NB4 (cell line): ENCODE measurements at regions not wholly inside any gene's neighbourhood (a gene's known extent, or its start where the extent isn't known, plus 50 kb on each side); places are given as distances from the start of the nearest gene placed in this dataset.

ENCODE experiments used
- DNase-seq: peaks from one replicate; pipeline ENCODE4 v3.0.0; 2010; ENCODE audit warnings: low read depth
- H3K4me3 ChIP-seq: one replicate; pipeline ENCODE4 v1.5.1; 2011; ENCODE audit warnings: mild to moderate bottlenecking, low read depth, low read length, moderate library complexity
- CTCF ChIP-seq: IDR thresholded peaks from one replicate; pipeline ENCODE4 v1.5.1; 2012; ENCODE audit warnings: low read depth, low read length
- MAX ChIP-seq: IDR thresholded peaks from 2 replicates; pipeline ENCODE4 v1.6.1; 2011; ENCODE audit warnings: low read depth, low read length
- MYC ChIP-seq: IDR thresholded peaks from 2 replicates; pipeline ENCODE4 v1.6.1; 2011; ENCODE audit warnings: low read depth, low read length
- POLR2A ChIP-seq: IDR thresholded peaks from 2 replicates; pipeline ENCODE4 v1.6.1; 2011; ENCODE audit warnings: mild to moderate bottlenecking; ENCODE audit not compliant: insufficient read length; ENCODE audit errors: extremely low read depth

DNA sequence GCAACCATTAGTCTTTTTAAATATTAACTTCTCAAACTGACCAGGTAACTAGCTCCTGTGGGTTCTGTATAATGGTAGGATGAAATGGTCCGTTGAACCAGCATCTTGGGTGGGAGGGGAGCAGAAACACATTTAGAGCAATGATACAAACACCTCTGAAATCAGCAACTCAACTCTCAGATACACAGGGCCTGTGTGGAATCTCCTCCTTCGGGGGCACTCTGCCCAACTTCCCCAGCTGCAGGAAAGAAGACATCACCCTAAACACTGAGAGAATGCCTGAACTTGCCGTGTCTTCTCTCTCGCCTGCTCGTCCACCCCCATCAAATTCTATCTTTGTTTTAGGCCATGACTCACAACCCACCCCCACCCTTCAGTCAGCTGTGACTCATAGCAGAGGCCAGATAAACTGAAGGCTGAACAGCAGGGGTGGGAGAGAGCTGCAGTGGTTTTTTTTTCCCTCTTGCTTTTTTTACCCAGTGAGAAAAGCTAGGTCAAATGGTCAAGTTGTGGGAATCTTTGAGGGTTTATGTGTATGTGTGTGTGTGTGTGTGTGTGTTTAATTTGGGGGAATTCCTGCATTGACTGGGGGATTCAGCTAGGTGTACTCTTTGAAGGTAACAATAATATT lies 593.4 kb upstream of the JAG1 start:
- peak; percentile 66 for DNase-seq
- H3K4me3 ChIP-seq = no peak overlapping the region
- TF ChIP-seq CTCF (no peak), MAX (no peak), MYC (no peak), POLR2A (no peak)

- DNase-seq = no peak
- TF ChIP-seq POLR2A (no peak), MAX (no peak), CTCF (no peak), MYC (no peak)
- H3K4me3 ChIP-seq = no peak overlapping the region
Observed at GRCh38 chr20:11267762-11268335, 594.0 kb upstream of the JAG1 start.

GRCh38 chr20:11270566-11270965 lies 596.8 kb upstream of the JAG1 start:
- TF ChIP-seq MYC = no peak
- no peak for TF ChIP-seq POLR2A
- no peak for TF ChIP-seq CTCF
- TF ChIP-seq MAX = no peak
- DNase-seq = no peak
- no peak overlapping the region for H3K4me3 ChIP-seq

GRCh38 chr20:11271319-11271718 lies 597.5 kb upstream of the JAG1 start:
- H3K4me3 ChIP-seq = no peak overlapping the region
- no peak for DNase-seq
- TF ChIP-seq MAX (no peak), MYC (no peak), CTCF (peak; percentile 12), POLR2A (no peak)

DNA sequence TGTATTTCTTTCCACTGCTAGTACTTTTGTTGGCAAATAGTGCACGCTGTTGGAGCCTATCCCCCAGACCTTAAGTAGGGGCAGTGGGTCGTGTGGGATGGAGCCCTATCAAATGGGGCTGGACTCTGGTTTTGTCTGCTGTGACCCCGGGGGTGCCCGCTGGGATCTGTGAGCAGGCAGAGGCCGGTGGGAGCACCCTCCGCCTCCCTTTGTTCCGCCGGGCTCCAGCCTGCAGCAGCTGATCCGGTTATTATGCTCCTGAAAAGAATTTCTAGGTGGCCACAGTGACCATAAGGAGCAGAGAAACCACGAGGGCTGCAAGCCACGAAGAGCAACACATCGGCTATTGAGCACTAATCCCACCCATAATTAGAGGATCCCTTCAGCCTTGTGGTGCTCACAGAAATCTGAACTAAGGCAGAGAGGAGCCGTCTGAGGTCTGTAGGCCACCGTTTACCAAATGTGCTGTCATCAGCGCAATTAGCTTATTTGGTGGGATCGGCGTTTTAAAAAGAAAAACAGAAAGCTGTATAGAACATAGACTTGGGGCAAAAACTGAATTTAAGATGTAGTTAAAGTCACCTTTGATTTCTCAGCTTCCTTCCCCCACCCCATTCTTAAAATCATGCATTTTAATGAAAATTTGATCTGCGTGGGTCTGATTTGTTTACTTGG lies 598.3 kb upstream of the JAG1 start:
- no peak for DNase-seq
- H3K4me3 ChIP-seq = no peak overlapping the region
- no peak for TF ChIP-seq POLR2A
- no peak for TF ChIP-seq MYC
- TF ChIP-seq MAX = no peak

GRCh38 chr20:11274141-11274594 lies 600.4 kb upstream of the JAG1 start:
- H3K4me3 ChIP-seq = no peak overlapping the region
- TF ChIP-seq MYC (no peak), CTCF (peak; percentile 33), MAX (no peak), POLR2A (no peak)
- DNase-seq = peak; percentile 59
